Prostate gland (tissue), 2 donors: ENCODE measurements at regions not wholly inside any gene's neighbourhood (a gene's known extent, or its start where the extent isn't known, plus 50 kb on each side); places are given as distances from the start of the nearest gene placed in this dataset.

Experiments used
- POLR2A ChIP-seq: fragments of 450-650 bp; IDR thresholded peaks from one replicate; pipeline ENCODE4 v1.6.1; 2016; ENCODE audit warnings: antibody characterized with exemption, mild to moderate bottlenecking
- POLR2AphosphoS5 ChIP-seq: sonication (generic); formaldehyde crosslinking; IDR thresholded peaks from one replicate; pipeline ENCODE4 v1.6.1; 2017; ENCODE audit warnings: antibody characterized with exemption
- TF ChIP-seq, protein P1 (sequence below), 4 experiments: fragments of 200-600 bp in 2 of 4; fragments of 450-650 bp in 2 of 4; sonication (generic) in 2 of 4; IDR thresholded peaks; 1 replicate in 3 of 4; 2 replicates in 1 of 4; pipeline ENCODE4 v1.5.1; 2016 to 2019; ENCODE audit warnings: antibody characterized with exemption in 4 of 4, mild to moderate bottlenecking in 2 of 4, moderate library complexity in 2 of 4

DNA sequence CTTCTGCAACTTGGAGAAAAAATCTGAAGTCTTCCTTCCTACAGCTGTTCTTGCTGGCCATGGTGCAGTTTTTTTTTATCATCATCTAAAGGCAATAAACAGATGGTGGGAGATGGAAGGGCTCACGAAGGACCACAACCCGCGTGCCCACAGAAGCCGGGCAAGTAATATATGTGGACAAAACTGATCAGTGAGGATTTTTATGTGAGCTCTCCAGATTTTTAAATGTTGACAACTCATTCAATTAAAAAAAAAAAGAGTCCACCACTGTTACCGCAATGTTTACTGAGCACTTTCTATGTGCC is 55.9 kb upstream of the CREB1 start:
- TF ChIP-seq POLR2A (no peak), POLR2AphosphoS5 (no peak)
- TF ChIP-seq, protein P1, sequence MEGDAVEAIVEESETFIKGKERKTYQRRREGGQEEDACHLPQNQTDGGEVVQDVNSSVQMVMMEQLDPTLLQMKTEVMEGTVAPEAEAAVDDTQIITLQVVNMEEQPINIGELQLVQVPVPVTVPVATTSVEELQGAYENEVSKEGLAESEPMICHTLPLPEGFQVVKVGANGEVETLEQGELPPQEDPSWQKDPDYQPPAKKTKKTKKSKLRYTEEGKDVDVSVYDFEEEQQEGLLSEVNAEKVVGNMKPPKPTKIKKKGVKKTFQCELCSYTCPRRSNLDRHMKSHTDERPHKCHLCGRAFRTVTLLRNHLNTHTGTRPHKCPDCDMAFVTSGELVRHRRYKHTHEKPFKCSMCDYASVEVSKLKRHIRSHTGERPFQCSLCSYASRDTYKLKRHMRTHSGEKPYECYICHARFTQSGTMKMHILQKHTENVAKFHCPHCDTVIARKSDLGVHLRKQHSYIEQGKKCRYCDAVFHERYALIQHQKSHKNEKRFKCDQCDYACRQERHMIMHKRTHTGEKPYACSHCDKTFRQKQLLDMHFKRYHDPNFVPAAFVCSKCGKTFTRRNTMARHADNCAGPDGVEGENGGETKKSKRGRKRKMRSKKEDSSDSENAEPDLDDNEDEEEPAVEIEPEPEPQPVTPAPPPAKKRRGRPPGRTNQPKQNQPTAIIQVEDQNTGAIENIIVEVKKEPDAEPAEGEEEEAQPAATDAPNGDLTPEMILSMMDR (IDR thresholded peaks at IDR 0.05): no peak
